ENCODE measurements at regions not wholly inside any gene's neighbourhood (a gene's known extent, or its start where the extent isn't known, plus 50 kb on each side); places are given as distances from the start of the nearest gene placed in this dataset.

- TF ChIP-seq CTCF (IDR thresholded peaks at IDR 0.05), result no peak
- H3K4me3 Mint-ChIP-seq, result no peak overlapping the region
- peaks cover 2% of the 10 kb centered on the region for H3K4me1 Mint-ChIP-seq
- H3K27me3 Mint-ChIP-seq, result peaks cover 9% of the 10 kb centered on the region
- intact Hi-C loops (cut with micrococcal nuclease), result no loop called here
- H3K27ac Mint-ChIP-seq, result no peak overlapping the region
- H3K36me3 Mint-ChIP-seq (ENCODE audit: low read depth), result no peaks in the 10 kb centered on the region
- ATAC-seq (ENCODE audit: low read depth) (no peak), DNase-seq (no peak)
- ChIA-PET POLR2A (no interaction called here), CTCF (no interaction called here)
- peaks cover 2% of the 10 kb centered on the region for H3K9me3 Mint-ChIP-seq
These were observed 1105.5 kb upstream of the TMEM132C start for GRCh38 chr12:127161466-127161865.

DNA sequence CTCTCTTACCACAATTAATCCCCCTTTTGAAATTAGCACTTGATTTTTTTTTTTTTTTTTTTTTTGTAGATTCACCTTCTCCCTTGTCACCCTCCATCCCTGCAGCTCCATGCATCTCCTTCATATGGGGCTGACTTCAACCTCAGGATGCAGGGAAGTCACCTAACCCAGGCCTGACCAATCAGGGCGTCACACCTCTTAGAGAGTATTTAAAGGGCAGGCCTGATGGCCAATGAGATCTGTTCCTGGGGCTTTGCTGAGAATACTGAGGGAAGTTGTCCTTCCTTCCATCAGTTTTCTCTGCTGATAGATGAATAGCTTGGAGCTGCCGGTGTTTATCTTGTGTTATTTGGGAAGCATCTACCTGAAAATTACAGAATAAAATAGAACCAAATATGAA lies 1104.7 kb upstream of the TMEM132C start:
- no peak overlapping the region for H3K4me3 Mint-ChIP-seq
- no peak overlapping the region for H3K27ac Mint-ChIP-seq
- ATAC-seq (ENCODE audit: low read depth), result no peak
- POLR2A ChIA-PET, result no interaction called here
- H3K4me1 Mint-ChIP-seq, result peaks cover 2% of the 10 kb centered on the region
- CTCF ChIA-PET, result no interaction called here
- no peak for DNase-seq
- intact Hi-C loops (cut with micrococcal nuclease), result no loop called here
- H3K36me3 Mint-ChIP-seq (ENCODE audit: low read depth), result no peaks in the 10 kb centered on the region
- no peak for TF ChIP-seq CTCF (IDR thresholded peaks at IDR 0.05)
- peaks cover 13% of the 10 kb centered on the region for H3K27me3 Mint-ChIP-seq
- H3K9me3 Mint-ChIP-seq, result peaks cover 2% of the 10 kb centered on the region

- no peak for DNase-seq
- POLR2A ChIA-PET, result no interaction called here
- Mint-ChIP-seq H3K36me3 (ENCODE audit: low read depth) (no peaks in the 10 kb centered on the region), H3K4me3 (no peak overlapping the region), H3K9me3 (peaks cover 2% of the 10 kb centered on the region), H3K27me3 (peaks cover 13% of the 10 kb centered on the region), H3K27ac (no peak overlapping the region), H3K4me1 (peaks cover 2% of the 10 kb centered on the region)
- ATAC-seq (ENCODE audit: low read depth), result no peak
- CTCF ChIA-PET, result no interaction called here
- TF ChIP-seq CTCF (IDR thresholded peaks at IDR 0.05), result no peak
- intact Hi-C loops (cut with micrococcal nuclease), result no loop called here
These were observed 1104.1 kb upstream of the TMEM132C start for GRCh38 chr12:127162902-127163301.

DNA sequence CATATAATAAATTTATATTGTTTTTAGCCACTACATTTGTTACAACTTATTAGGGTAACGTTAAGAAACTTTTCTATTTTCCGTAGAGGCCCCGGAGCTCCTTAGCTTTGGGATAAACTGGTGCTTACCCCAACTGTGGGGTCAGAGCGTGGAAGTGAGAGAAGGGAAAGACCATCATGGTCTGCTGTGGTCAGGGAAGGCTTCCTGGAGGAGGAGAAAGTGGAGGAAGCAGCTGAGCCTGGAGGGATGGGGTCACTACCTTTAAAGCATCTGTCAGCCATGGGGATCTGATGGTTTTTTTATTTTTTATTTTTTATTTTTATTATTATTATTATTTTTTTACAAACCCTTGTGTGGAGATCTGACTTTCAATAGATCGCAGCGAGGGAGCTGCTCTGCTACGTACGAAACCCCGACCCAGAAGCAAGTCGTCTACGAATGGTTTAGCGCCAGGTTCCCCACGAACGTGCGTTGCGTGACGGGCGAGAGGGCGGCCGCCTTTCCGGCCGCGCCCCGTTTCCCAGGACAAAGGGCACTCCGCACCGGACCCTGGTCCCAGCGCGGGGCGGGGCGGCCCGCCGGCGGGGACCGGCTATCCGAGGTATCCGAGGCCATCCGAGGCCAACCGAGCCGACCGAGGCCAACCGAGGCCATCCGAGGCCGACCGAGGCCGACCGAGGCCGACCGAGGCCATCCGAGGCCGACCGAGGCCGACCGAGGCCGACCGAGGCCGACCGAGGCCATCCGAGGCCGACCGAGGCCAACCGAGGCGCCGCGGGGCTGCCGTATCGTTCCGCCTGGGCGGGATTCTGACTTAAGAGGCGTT lies 1101.2 kb upstream of the TMEM132C start:
- CTCF ChIA-PET, result no interaction called here
- peaks cover 2% of the 10 kb centered on the region for H3K9me3 Mint-ChIP-seq
- peaks cover 2% of the 10 kb centered on the region for H3K4me1 Mint-ChIP-seq
- intact Hi-C loops (cut with micrococcal nuclease), result no loop called here
- ATAC-seq (ENCODE audit: low read depth) (peak; percentile 40), DNase-seq (peak; percentile 21)
- no peak overlapping the region for H3K4me3 Mint-ChIP-seq
- peaks cover 16% of the 10 kb centered on the region for H3K27me3 Mint-ChIP-seq
- no peaks in the 10 kb centered on the region for H3K36me3 Mint-ChIP-seq (ENCODE audit: low read depth)
- TF ChIP-seq CTCF (IDR thresholded peaks at IDR 0.05), result no peak
- no peak overlapping the region for H3K27ac Mint-ChIP-seq
- POLR2A ChIA-PET, result no interaction called here

DNA sequence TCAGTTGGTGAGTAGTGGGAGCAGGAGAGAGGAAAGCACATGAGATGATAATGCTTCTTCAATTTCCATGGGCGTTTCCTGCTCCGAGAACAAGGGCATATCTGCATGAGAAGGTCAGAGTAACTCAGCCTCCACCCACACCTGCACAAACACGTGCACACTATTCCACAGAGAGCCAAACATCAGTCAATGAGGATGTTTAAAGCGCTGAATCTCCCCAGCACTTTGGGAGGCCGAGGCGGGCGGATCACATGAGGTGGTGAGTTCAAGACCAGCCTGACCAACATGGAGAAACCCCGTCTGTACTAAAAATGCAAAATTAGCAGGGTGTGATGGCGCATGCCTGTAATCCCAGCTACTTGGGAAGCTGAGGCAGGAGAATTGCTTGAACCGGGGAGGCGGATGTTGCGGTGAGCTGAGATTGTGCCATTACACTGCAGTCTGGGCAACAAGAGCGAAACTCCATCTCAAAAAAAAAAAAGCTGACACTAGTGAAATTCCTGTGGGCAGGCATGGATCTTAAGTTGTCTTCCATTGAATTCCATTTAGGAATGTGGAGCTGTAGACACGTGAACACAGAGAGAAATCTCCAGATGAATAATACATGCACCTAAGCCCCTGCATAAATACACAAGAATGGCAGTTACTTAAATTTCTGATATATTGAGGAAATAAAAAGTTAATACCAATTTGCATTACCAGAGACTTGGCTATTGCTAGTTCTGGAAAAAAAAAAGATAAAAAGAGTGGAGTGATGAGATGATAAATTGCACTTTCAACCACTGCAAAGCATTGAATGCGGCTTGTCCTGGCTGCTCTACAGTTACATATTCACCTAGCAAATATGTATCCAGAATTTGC lies 1097.4 kb upstream of the TMEM132C start:
- H3K27ac Mint-ChIP-seq, result no peak overlapping the region
- CTCF ChIA-PET, result no interaction called here
- peaks cover 9% of the 10 kb centered on the region for H3K9me3 Mint-ChIP-seq
- no peak for DNase-seq
- H3K4me1 Mint-ChIP-seq, result peaks cover 2% of the 10 kb centered on the region
- intact Hi-C loops (cut with micrococcal nuclease), result no loop called here
- H3K27me3 Mint-ChIP-seq, result peaks cover 13% of the 10 kb centered on the region
- no peaks in the 10 kb centered on the region for H3K36me3 Mint-ChIP-seq (ENCODE audit: low read depth)
- TF ChIP-seq CTCF (IDR thresholded peaks at IDR 0.05), result no peak
- POLR2A ChIA-PET, result no interaction called here
- ATAC-seq (ENCODE audit: low read depth), result no peak
- no peak overlapping the region for H3K4me3 Mint-ChIP-seq

Measured in activated B cell treated with CpG ODN at 0.5 μM for 24 hours (primary cell).